RWPE2 (cell line): ENCODE measurements at regions not wholly inside any gene's neighbourhood (a gene's known extent, or its start where the extent isn't known, plus 50 kb on each side); places are given as distances from the start of the nearest gene placed in this dataset.

Source experiments
- ATAC-seq: fragments of 200-7000 bp; cut with Tn5 transposase; 3 replicates; pipeline ENCODE4 v1.9.1; 2021; ENCODE audit warnings: low read depth
- DNase-seq: peaks from one replicate; pipeline ENCODE4 v3.0.0-alpha.2; 2020; ENCODE audit warnings: low spot score
- H3K27ac ChIP-seq: fragments of 450-650 bp; 2 replicates; pipeline ENCODE4 v1.5.1; 2017; ENCODE audit warnings: mild to moderate bottlenecking; ENCODE audit not compliant: poor library complexity, severe bottlenecking
- H3K27me3 ChIP-seq: fragments of 250-450 bp; sonication (Bioruptor Pico); 2 replicates; pipeline ENCODE4 v1.5.1; 2021; ENCODE audit warnings: mild to moderate bottlenecking, moderate library complexity; ENCODE audit not compliant: insufficient read depth, poor library complexity, severe bottlenecking
- H3K36me3 ChIP-seq: fragments of 250-450 bp; sonication (Bioruptor Pico); 2 replicates; pipeline ENCODE4 v1.5.1; 2020; ENCODE audit warnings: low read depth, mild to moderate bottlenecking, moderate library complexity
- H3K4me1 ChIP-seq: fragments of 250-450 bp; sonication (Bioruptor Pico); 2 replicates; pipeline ENCODE4 v1.5.1; 2021; ENCODE audit warnings: mild to moderate bottlenecking, moderate library complexity; ENCODE audit not compliant: insufficient read depth, poor library complexity, severe bottlenecking
- H3K4me3 ChIP-seq: fragments of 250-450 bp; sonication (Bioruptor Pico); 2 replicates; pipeline ENCODE4 v1.5.1; 2021; ENCODE audit warnings: mild to moderate bottlenecking, moderate library complexity; ENCODE audit not compliant: severe bottlenecking
- H3K9me3 ChIP-seq: fragments of 250-450 bp; sonication (Bioruptor Pico); 2 replicates; pipeline ENCODE4 v1.5.1; 2021; ENCODE audit warnings: mild to moderate bottlenecking, moderate library complexity; ENCODE audit not compliant: severe bottlenecking
- CTCF ChIP-seq: fragments of 450-650 bp; IDR thresholded peaks from one replicate; pipeline ENCODE4 v1.5.1; 2017; ENCODE audit warnings: mild to moderate bottlenecking, moderate library complexity; ENCODE audit not compliant: poor library complexity, severe bottlenecking

- H3K4me1 ChIP-seq, result no peaks in the 10 kb centered on the region
- H3K27me3 ChIP-seq, result no peaks in the 10 kb centered on the region
- TF ChIP-seq CTCF, result no peak
- no peak overlapping the region for H3K4me3 ChIP-seq
- H3K36me3 ChIP-seq, result no peaks in the 10 kb centered on the region
- no peaks in the 10 kb centered on the region for H3K9me3 ChIP-seq
- ATAC-seq, result no peak; the same call in 2 of the 3 replicates
- H3K27ac ChIP-seq, result no peak overlapping the region
- DNase-seq, result no peak
Measured at GRCh38 chr12:25852792-25853191, 105.7 kb upstream of the RASSF8 start.

GRCh38 chr12:25853316-25854095 lies 105.0 kb upstream of the RASSF8 start:
- H3K9me3 ChIP-seq, result no peaks in the 10 kb centered on the region
- no peak for TF ChIP-seq CTCF
- no peaks in the 10 kb centered on the region for H3K27me3 ChIP-seq
- no peaks in the 10 kb centered on the region for H3K4me1 ChIP-seq
- H3K27ac ChIP-seq, result no peak overlapping the region
- ATAC-seq (no peak), DNase-seq (no peak)
- no peak overlapping the region for H3K4me3 ChIP-seq
- H3K36me3 ChIP-seq, result no peaks in the 10 kb centered on the region

GRCh38 chr12:25854991-25855390 lies 103.5 kb upstream of the RASSF8 start:
- no peak for TF ChIP-seq CTCF

GRCh38 chr12:25855716-25856115 lies 102.8 kb upstream of the RASSF8 start:
- H3K4me1 ChIP-seq, result no peaks in the 10 kb centered on the region
- TF ChIP-seq CTCF, result no peak
- H3K4me3 ChIP-seq, result no peak overlapping the region
- no peaks in the 10 kb centered on the region for H3K9me3 ChIP-seq
- H3K27ac ChIP-seq, result no peak overlapping the region
- no peaks in the 10 kb centered on the region for H3K36me3 ChIP-seq
- H3K27me3 ChIP-seq, result no peaks in the 10 kb centered on the region
- no peak for DNase-seq
- no peak for ATAC-seq

More at GRCh38 chr12:25854991-25855390, 103.5 kb upstream of the RASSF8 start:
- DNase-seq (no peak), ATAC-seq (no peak)
- Histone ChIP-seq H3K27me3 (no peaks in the 10 kb centered on the region), H3K36me3 (no peaks in the 10 kb centered on the region), H3K27ac (no peak overlapping the region), H3K9me3 (no peaks in the 10 kb centered on the region), H3K4me1 (no peaks in the 10 kb centered on the region), H3K4me3 (no peak overlapping the region)

GRCh38 chr12:25859976-25860375 lies 98.5 kb upstream of the RASSF8 start:
- Histone ChIP-seq H3K4me1 (no peaks in the 10 kb centered on the region), H3K27ac (no peak overlapping the region), H3K9me3 (no peaks in the 10 kb centered on the region), H3K4me3 (no peak overlapping the region), H3K36me3 (no peaks in the 10 kb centered on the region), H3K27me3 (no peaks in the 10 kb centered on the region)
- DNase-seq (no peak), ATAC-seq (no peak)
- TF ChIP-seq CTCF, result no peak
